Stimulated activated CD4-positive, alpha-beta T cell treated with anti-CD3 and anti-CD28 coated beads, TNF-alpha, amount 100 ng/mL, for 48 hours (primary cell): ENCODE measurements at regions not wholly inside any gene's neighbourhood (a gene's known extent, or its start where the extent isn't known, plus 50 kb on each side); places are given as distances from the start of the nearest gene placed in this dataset.

Experiments
- DNase-seq, 3 donors: peaks; one replicate each; pipeline ENCODE4 v3.0.0-alpha.2; 2020; ENCODE audit warnings: low read depth in 3 of 3

DNA sequence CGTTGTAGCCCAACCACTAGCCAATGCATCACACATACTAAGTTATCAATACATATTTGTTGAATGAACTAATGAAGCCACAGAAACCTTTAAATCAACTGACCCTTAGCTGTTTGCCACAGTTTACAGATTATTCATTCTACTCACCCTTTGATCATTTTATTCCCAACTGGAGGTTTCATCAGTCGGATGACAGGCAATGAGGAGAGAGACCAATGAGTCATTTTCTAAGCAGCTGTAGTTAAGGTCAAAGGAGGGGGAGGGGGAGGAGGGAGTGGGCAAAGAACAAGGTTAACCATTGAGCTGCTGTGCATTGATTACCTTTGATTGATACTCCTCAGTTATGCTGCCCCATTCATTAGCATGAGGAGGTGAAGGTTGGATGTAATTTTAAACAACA lies 469.5 kb downstream of the VRK1 start:
- no peak for DNase-seq

DNA sequence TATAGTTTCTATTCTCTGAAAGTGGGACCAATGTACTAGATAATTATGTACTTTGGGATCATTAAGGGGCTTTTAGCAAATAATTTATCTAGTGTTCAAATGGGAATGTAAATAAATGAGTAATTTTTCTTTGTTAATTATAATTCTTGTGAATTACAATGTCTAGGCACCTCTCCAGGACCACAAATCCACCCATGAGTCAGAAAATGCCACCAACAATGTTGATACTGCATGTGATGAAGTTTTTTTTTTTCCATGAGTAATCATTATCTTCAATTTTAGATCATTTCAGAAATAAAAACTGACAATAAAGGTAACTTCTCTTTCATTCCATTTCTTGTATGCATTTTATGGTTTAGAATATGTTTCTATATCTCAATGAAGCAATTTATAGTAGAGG lies 470.3 kb downstream of the VRK1 start:
- DNase-seq: no peak

DNA sequence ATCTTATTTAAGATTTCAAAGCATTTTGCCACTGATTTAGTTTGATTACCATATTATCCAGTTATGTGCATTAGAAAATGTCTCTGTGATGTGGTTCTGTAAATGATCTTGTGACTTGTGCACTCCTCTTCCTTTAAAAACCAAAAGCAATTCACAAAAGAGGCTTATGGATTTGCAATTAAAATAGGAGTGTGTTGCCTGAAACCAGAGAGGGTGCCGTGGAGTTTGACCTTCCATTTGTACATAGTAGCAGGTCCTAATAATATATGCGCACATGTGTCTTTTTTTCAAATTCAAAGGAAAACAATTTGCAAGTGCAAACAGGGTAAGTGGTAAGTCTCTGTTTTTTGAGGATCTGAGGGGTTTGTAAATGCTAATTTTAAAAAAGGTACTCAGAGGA lies 470.9 kb downstream of the VRK1 start:
- DNase-seq: no peak

DNA sequence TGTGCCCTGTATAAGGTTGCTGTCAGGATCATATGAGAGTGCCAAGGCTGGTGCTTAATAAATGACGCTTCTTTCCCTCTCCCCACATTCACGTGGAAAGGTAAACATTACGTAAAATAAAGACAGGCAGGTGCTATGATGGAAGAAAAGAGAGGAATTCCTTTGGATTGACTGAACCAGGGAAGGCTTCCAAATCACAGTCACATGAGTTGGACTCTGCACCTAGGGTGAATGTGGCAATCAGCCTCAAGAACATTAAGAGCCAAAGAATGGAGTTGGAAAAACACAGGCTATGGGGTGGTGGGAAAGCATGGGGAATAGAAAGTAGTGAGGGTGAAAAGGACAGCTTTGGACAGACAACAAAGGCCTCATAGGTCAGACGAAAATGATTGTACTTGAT lies 473.1 kb downstream of the VRK1 start:
- DNase-seq: no peak

- DNase-seq: no peak
Measured at GRCh38 chr14:97271451-97271960, 474.3 kb downstream of the VRK1 start.

- no peak for DNase-seq
Measured at GRCh38 chr14:97273540-97273939, 476.4 kb downstream of the VRK1 start.

GRCh38 chr14:97274626-97275025 lies 477.4 kb downstream of the VRK1 start:
- no peak for DNase-seq

DNA sequence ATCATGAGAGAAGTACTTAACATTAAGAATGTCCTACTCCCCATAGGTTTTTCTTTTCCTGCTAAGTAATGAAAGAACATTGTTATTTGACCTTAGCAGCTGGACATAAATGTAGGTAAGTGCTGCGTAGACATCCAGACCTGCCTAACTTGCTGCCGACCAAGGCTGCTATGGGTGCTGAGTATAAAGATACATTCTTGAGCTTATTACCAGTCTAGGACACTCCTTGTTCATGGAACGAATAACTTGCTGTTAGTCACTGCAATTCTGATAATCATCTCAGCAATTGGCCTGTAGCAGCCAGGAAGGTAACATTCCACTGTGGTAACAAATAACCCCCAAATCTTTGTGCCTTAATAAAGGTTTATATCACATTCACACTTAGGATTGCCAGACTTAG lies 478.1 kb downstream of the VRK1 start:
- no peak for DNase-seq

- no peak for DNase-seq
Measured at GRCh38 chr14:97276573-97276972, 479.4 kb downstream of the VRK1 start.

- no peak for DNase-seq
Measured at GRCh38 chr14:97277711-97278110, 480.5 kb downstream of the VRK1 start.

GRCh38 chr14:97280526-97280925 lies 483.3 kb downstream of the VRK1 start:
- DNase-seq: no peak

DNA sequence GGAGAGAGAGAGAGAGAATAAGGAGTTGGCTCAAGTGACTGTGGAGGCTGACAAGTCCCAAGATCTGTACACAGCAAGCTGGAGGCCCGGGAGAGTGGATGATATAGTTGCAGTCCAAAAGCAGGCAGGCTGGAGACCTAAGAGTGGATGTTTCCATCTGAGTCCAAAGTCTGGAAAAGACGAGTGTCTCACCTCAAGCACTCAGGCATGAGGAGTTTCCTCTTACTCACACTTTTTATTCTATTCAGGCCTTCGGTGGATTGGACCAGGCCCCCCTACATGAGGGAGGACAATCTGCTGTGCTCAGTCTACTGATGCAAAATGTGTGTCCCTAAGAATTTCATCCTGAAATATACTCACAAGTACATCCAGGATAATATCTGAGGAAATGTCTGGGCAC lies 484.6 kb downstream of the VRK1 start:
- DNase-seq: no peak

- no peak for DNase-seq
Measured at GRCh38 chr14:97282210-97283004, 485.2 kb downstream of the VRK1 start.

DNA sequence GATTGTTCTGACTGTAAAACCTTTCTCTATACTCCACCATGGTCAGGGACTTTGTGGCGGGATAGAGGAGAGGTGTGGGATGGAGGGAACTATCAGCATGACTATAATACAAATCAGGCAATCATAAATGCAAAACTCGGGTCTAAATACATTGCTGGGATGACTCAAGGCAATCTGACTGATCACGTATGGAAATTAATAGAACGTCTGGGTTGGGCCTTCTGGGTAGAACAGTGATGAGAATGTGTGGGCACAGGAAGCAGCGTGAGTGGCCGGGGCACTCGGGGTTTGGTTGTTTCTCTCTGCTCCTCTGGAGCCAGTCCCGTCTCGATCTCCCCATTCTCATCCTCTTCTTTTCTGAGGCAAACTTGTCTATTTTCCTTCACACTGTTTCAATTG lies 485.8 kb downstream of the VRK1 start:
- DNase-seq: no peak

GRCh38 chr14:97283426-97283825 lies 486.2 kb downstream of the VRK1 start:
- DNase-seq: no peak

GRCh38 chr14:97283841-97284240 lies 486.7 kb downstream of the VRK1 start:
- no peak for DNase-seq

DNA sequence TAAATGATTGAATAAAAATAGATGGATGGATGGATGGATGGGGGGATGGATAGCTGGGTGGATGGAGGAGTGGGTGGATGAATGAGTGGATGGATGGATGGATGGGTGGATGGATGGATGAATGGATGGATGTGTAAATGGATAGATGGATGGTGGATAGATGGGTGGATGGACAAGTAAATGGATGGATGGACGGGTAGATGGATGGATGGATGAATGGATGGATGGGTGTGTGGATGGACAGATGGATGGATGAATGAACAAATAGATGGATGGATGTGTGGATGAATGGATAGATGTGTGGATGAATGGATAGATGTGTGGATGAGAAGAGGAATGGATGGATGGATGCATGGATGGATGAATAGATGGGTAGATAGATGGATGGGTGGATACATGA lies 490.8 kb downstream of the VRK1 start:
- DNase-seq: no peak

GRCh38 chr14:97290065-97290464 lies 492.9 kb downstream of the VRK1 start:
- no peak for DNase-seq

DNA sequence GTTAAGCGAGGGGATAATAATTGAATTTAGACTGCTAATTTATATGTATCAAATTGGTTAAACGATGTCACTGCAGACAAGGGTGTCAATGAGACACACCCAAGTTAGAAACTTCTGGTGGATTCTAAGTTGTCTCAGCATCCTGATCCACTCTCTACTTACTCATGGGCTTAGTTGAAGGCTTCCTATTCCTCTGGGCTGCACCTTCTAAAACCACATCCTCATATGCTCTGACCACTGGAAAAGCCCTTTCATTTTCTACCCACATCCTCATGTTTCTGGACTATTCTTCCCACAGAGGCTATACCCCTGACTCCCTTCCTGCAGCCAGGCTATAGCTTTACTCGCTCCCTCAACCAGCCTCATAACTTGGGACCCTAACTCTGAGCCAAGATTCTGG lies 493.8 kb downstream of the VRK1 start:
- no peak for DNase-seq

DNA sequence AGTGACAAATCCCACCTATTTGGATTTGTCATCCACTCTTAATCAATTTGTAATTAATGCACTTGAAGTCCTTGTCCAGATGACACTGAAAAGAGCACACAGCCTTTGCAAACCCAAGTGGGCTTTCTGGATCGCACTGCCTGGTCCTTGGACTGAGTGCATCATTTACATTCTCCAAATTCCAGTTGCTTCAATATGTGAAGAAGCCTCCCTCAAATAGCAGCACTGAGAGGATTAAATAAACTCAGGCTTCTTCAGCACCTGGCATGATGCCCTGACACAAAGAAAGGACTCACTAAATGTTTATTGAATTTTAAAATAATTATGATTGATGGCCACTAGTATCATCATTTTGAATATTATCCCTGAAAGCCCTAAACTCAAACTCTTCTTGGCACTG lies 496.5 kb downstream of the VRK1 start:
- DNase-seq: no peak

DNA sequence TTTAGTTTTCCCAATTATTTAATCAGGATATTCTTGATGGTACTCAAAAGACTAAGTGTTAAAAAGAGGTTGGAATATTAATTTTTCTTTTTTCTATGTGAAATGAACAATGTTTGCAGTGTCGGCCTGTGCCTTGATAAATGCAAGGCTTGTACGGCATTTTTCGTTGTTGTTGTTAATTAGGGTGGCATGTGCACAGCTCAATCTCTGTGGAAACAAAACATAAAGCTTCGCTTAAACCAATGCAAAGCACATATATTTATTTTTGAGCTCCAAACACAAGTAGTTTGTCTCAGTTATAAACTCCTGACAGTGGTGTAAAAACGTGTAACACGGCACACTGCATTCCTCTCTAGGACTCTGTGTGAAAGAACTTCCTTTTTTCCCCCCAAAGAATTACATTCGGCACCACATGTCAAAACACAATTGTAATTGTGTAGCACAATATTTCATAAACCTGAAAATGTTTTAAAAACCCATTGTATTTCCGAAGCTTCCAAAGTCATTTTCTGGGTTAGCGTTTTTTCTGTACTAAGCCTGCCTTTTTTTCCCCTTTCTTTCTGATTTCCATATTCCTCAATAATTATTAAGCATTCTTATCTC lies 498.0 kb downstream of the VRK1 start:
- no peak for DNase-seq

DNA sequence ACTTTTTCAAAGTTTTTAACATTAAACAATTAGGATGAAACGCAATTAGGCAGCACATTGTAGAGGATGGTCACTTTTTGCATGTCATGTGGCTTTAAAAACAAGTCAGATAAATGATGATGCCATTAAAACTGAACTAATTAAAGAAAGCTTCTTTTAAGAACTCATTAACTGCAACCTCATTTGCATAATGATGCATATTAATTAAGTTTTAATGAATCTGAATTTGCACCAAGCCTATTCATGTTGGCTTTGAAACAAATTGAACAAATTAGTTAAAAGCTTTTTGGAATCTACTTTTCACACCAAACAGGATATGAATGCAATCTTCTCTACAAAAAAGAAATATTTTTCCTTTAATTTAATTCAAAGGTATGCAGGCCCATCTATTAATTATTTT lies 499.0 kb downstream of the VRK1 start:
- no peak for DNase-seq

- no peak for DNase-seq
Measured at GRCh38 chr14:97297100-97297499, 499.9 kb downstream of the VRK1 start.

DNA sequence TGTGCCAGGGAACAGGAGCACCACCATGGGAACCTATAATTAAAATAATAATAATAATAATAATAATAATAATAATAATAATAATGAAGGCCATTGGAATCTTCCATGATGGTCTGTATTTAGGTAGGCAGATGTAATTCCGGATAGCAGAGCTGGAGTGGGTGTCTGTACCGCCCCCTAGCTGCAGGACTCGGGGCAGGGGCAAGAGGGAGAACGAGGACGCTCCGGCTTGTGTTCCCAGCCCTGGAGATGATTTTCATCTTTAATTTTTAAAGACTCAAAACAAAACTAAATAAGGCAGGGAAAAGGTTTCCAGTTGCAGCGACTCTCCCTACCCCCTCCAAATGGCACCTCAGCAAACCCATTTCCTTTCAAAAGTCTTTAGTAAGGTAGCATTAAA lies 501.1 kb downstream of the VRK1 start:
- DNase-seq: no peak
